RPMI8226 (cell line): ENCODE measurements at regions not wholly inside any gene's neighbourhood (a gene's known extent, or its start where the extent isn't known, plus 50 kb on each side); places are given as distances from the start of the nearest gene placed in this dataset.
A peak's percentile ranks its signal among the peaks of the same experiment; 100 is the strongest.

ENCODE experiments used
- DNase-seq: peaks from one replicate; pipeline ENCODE4 v3.0.0-alpha.2; 2015

DNA sequence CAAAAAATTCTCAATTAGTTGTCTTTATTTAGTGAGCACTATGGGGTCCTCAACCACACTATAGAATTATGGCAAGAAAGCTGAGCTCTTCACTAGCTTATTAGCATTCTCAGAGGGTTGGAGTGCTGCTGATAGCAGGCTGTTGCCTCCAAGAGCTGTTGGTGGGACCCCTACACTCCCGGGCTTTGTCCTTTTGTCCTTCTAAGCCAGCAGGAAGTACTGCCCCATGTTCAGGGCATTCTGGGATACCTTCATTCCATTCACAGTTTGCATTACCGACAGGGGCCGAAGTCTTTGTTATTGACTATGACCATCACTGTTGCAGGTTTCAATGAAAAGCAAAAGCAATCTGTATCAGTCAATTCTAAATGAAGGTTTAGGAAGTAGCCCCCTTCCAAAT is 89.5 kb upstream of the OTX2 start:
- no peak for DNase-seq

- no peak for DNase-seq
These were observed 86.6 kb upstream of the OTX2 start for GRCh38 chr14:56896922-56897321.

GRCh38 chr14:56896231-56896630 is 86.0 kb upstream of the OTX2 start:
- DNase-seq, result no peak

- no peak for DNase-seq
These were observed 84.9 kb upstream of the OTX2 start for GRCh38 chr14:56895154-56895553.

DNA sequence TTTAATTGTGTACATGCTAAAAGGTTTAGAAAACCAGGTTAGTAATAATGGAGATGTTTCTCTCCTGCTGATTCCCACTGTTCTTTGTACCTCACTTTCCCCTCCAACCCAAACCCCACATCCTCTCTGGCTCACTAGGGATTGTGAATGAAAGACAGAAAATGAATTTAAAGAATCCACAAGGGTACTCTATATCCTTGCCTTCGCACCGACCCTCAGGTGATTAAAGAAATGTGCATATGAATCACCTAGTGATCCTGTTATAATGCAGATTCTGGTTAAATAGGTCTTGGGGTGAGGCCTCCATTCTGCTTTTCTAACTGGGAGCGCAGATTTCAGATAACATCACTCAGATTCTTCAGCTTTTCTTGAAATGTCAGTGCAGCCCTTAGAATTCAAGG is 84.3 kb upstream of the OTX2 start:
- no peak for DNase-seq

DNA sequence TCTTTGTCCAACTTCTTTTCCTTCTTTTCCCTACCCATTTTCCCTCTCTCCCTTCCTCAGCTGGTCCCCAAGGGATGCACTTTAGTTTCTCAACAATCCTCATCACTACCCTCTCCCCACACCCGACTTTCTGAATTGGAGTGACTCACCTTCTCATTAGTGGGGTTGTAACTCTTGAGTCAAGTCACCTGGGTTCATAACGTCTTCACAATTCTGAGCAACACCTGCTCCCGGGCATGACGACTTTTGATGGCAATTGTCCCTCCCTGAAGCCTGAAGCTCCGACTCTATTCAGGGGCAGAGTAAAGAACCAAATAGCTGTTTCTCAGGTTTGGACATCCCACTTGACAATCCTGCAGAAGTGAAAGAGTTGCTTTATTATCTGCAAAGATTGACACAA is 82.7 kb upstream of the OTX2 start:
- DNase-seq, result peak; percentile 46

DNA sequence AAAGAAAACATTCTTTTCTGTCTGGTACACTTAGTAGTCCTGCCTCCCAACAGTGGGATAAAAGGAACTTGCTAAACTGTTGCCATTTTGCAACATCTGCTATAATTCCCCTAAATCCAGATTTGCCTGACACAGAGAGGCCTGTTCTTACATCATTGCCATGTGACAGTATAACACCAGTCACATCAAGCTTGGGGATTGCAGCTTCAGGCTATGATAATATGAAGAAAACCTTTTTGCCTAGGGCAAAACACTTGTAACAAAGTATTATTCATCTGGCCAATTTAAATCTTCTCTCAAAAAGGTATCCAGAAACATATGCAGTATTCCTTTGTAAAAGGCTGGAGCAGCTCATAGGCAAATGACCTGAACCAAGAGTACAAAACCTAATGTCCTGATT is 80.9 kb upstream of the OTX2 start:
- DNase-seq, result peak; percentile 36

- DNase-seq, result no peak
These were observed 79.4 kb upstream of the OTX2 start for GRCh38 chr14:56889705-56890104.

DNA sequence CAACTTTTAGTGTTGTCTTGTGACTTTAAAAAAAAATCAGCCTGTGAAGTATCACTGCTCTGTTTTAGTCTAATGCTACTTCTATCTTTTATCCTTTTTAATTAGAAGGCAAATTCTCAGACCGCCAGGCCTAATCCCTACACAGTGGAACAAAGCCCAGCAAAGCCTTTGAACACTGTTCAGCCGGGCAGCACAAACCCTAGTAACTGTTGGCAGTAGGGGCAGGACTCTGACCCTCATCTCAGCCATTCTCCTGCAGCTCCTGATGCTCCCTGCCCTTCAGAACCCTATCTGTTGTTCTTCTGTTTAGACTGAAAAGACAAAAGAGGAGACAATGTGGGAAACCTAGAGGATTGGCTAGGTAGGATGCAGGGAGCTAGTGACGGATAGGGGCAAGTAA is 78.0 kb upstream of the OTX2 start:
- no peak for DNase-seq

DNA sequence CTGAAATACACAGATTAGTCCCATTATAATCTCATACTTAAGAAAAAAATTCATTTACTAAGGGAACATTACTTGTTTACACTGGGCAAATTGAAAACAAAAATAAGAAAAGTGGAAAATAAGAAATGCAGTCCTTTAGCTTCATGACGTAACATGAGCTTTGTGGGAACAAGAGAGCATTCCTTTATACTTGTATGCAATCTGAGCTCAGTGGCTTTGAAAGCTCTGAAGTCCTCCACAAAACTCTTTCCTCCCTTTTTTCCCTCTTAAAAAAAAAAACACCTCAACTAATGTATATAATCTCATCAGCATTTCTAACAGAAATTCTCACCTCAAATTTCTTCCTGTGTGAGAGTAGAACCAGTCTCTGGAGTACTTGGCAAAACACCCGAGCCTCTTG is 76.9 kb upstream of the OTX2 start:
- no peak for DNase-seq

DNA sequence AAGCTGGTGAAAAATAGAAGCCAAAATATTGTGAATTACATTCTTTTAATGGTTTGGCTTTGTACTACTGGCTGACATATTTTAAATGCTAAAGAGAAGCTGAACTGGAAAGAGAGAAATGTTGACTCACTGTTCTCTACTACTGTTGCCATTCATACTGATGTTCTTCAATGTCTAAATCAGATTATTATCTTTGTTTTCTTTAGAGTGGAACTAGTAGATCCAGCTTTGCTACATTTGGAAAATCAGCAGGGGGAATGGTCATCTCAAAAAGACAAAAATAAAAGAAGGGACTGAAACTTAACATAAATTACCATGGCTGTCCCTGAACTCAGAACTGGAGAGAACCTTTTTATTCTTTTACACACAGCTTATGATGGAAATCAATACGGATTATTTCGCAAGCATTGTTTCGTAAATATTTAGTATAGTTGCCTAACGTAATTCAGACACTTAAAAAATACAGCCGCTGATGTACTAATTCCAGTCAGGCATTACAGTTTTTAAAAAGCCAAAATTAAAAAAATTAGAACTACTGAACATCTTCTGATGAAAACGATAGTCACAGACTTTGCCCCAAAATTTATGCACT is 76.3 kb upstream of the OTX2 start:
- no peak for DNase-seq

- no peak for DNase-seq
These were observed 75.5 kb upstream of the OTX2 start for GRCh38 chr14:56885825-56886224.

- DNase-seq, result no peak
These were observed 74.3 kb upstream of the OTX2 start for GRCh38 chr14:56884617-56885016.

- no peak for DNase-seq
These were observed 70.9 kb upstream of the OTX2 start for GRCh38 chr14:56881181-56881580.

DNA sequence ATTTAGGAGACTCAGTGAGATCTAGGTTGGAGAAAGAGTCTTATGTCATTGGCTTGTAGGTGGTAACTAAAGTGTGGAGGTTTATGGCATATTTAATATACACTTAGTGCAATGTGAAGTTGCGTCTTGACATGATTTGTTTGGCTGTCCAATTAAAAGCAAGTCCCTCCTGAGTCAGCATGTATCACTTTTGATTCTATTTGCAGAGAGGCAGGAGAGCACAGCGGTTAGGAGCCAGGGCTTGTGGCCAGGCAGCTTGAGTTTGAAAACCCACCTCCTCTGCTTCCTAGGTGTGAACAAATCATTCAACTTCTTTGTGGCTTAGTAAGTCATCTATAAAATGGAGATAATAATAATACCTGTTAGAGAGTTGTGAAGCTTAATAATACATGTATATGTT is 68.5 kb upstream of the OTX2 start:
- peak; percentile 22 for DNase-seq

- DNase-seq, result no peak
These were observed 64.9 kb upstream of the OTX2 start for GRCh38 chr14:56875104-56875675.

DNA sequence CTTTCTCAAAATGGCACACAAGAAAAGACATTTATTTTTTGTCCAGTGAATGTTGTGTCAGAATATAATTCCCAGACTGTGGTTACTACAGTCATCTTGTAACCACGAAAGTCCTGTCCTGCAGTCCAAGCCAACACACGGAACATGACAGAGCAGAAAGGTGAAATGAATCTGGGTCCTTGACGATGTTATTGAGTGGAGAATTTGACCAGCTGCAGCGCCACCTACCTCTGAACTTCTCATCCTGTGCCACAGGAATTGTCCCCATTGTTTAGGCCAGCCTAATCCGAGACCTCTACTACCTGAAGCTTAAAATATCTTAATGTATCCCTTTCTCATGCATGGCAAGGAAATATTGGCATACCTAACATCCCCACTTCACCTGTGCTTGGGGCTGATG is 64.1 kb upstream of the OTX2 start:
- no peak for DNase-seq

- DNase-seq, result no peak
These were observed 60.1 kb upstream of the OTX2 start for GRCh38 chr14:56870336-56870735.

GRCh38 chr14:56868660-56869059 is 58.4 kb upstream of the OTX2 start:
- DNase-seq, result no peak

GRCh38 chr14:56862836-56863235 is 52.6 kb upstream of the OTX2 start:
- DNase-seq, result no peak

DNA sequence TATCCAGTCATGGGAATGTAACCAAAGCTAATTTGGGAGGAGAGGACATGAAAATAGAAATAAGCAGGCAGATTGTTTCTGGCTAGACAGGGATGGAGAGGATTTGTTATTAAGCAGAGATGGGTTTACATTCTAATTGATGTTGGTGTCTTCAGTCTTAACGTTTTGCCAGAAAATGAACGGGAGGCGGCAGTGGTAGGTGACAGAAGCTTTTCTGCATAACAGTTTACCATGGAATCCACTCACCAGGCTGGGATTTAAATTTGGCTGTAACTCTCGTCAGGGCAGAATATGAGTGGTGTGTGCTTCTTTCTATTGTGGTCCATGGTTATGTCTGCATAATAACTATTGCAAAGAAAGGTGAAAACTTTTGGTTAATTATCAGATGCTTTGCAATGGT is 50.2 kb upstream of the OTX2 start:
- no peak for DNase-seq
